ENCODE measurements at regions not wholly inside any gene's neighbourhood (a gene's known extent, or its start where the extent isn't known, plus 50 kb on each side); places are given as distances from the start of the nearest gene placed in this dataset.
"Not testable (repeated sequence)": the region's sequence is repeated elsewhere in the genome, so short reads cannot be mapped to it uniquely, and the experiment has no call there.

GRCh38 chr11:109945626-109946321 lies 147.4 kb upstream of the ZC3H12C start:
- DNase-seq: no peak

DNA sequence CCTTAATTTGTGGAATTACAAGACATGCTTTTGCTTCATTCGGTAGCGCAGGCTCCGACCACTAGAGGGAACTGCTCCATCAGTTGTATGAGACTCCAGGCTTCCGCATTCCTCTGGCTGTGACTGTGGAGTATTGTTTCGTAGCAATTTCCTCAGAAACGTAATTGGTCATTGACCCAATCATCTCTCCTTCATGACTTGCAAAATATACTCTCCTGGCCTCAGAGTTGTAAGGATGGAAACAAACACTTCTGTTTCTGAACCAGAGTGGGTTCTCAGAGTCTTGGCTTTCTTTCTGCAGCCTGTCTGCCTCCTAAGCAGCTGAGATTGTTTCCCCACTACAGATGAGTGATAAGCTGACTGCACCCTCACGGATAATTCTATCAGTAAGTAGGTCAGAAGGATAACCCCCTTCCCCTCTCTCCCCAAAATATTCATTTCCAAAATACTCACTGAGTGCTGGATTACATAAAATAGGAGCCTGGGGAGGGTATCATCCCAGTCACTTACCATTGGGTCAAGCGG lies 146.8 kb upstream of the ZC3H12C start:
- DNase-seq: peak; percentile 30 to 50

DNA sequence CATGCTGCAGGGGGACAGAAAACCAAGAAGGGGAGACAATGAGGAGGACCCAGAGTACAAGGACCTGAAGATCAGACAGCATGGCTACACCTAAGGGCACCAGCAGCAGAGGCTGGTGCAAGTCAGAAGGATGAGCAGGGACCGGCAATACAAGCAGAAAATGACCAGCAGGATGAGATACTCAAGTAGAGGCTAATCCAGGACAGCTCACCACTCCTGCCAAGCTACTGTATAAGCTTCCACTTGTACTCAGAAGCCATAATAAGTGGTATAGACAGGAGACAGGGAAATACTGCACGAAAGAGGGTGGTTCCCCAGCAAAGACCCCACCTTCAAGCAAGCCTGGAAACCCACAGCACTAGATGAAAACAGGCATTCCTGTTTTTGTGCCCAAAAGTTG lies 138.7 kb upstream of the ZC3H12C start:
- DNase-seq: no peak

GRCh38 chr11:109956124-109956793 lies 136.9 kb upstream of the ZC3H12C start:
- no peak for DNase-seq

GRCh38 chr11:109957000-109957399 lies 136.2 kb upstream of the ZC3H12C start:
- no peak for DNase-seq

GRCh38 chr11:109957601-109958000 lies 135.6 kb upstream of the ZC3H12C start:
- DNase-seq: no peak

- DNase-seq: no peak
These were observed 134.9 kb upstream of the ZC3H12C start for GRCh38 chr11:109958131-109958820.

GRCh38 chr11:109958821-109959166 lies 134.4 kb upstream of the ZC3H12C start:
- no peak for DNase-seq

DNA sequence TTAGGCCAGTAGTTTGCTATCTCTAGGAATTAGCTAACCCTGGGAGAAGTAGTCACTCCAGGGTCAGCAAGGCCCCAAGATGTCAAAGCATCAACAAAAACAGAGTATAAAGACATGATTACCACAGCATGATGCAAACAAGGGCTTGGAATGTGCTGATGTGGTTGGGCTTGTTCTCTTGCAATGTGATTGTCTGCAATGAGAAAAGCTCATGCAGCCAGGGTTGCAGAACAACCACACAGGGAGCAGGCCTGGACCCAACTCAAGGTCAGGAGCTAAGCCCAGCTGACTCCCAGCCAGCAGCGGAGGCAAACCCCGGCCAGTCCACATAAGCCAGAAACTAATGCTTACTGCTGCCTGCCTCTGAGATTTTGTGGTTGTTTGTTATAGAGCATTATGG lies 132.4 kb upstream of the ZC3H12C start:
- DNase-seq: no peak

GRCh38 chr11:109961261-109961660 lies 131.9 kb upstream of the ZC3H12C start:
- DNase-seq: no peak

- DNase-seq: no peak
These were observed 130.1 kb upstream of the ZC3H12C start for GRCh38 chr11:109963101-109963500.

GRCh38 chr11:109964487-109964886 lies 128.7 kb upstream of the ZC3H12C start:
- no peak for DNase-seq

DNA sequence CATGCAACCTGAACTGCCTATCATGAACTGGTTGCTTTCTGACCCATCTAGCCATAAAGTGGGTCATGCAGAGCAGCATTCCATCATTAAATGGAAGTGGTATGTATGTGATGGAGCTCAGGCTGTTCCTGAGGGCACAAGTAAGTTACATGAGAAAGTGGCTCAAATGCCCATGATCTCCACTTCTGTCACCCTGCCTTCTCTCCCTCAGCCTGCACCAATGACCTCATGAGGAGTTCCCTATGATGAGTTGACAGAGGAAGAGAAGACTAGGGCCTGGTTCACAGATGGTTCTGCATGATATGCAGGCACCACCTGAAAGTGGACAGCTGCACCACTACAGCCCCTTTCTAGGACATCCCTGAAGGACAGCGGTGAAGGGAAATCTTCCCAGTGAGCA lies 127.7 kb upstream of the ZC3H12C start:
- DNase-seq: not testable (repeated sequence)

DNA sequence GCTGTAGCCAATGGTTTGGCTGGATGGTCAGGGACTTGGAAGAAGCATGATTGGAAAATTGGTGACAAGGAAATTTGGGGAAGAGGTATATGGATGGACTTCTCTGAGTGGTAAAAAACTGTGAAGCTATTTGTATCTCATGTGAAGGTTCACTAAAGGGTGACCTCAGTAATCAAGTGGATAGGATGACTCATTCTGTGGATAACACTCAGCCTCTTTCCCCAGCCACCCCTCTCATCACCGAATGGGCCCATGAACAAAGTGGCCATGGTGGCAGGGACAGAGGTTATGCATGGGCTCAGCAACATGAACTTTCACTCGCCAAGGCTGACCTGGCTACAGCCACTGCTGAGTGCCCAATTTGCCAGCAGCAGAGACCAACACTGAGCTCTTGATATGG lies 127.3 kb upstream of the ZC3H12C start:
- DNase-seq: not testable (repeated sequence)

DNA sequence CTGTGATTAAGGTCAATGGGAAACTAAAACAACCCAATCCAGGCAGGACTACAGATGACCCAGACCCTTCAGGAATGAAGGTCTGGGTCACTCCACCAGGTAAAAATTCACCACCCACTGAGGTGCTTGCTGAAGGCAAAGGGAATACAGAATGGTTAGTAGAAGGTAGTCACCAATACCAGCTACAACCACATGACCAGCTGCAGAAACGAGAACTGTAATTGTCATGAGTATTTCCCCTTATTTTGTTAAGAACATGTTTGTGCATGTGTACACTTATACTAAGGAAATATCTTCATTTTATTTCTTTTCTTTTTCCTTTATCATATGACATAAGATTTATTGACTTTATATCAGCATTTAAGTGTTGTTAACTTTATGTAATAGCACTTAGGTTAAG lies 126.1 kb upstream of the ZC3H12C start:
- not testable (repeated sequence) for DNase-seq

GRCh38 chr11:109968299-109968698 lies 124.9 kb upstream of the ZC3H12C start:
- no peak for DNase-seq

GRCh38 chr11:109968781-109969180 lies 124.4 kb upstream of the ZC3H12C start:
- DNase-seq: no peak

GRCh38 chr11:109970516-109971183 lies 122.5 kb upstream of the ZC3H12C start:
- no peak for DNase-seq

GRCh38 chr11:109971184-109971523 lies 122.0 kb upstream of the ZC3H12C start:
- peak in 1 of 2 experiments; percentile 37 for DNase-seq

DNA sequence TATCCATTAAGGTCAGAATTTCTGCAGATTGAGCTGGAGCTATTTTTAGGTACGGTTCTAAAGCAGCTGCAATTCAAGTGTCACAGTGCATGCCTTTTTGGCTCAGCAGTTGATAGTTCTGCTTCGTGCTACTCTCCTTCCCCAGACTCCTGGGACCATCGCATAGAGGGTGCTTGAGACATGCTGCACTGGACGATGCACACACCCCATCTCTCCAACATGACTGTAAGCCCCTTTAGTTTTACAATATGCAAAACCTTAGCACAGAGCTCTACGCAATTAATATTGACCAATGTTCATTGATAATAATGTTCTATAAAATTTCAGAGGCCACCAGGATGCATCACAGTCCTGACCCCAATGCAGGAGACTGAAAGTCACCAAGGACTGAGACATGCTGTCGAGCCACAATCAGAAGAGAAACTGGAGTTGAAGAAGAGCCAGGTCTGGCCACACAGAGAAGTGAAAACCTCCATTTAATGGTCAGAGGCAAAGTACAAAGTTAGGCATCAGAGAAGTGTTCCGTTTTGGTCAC lies 120.9 kb upstream of the ZC3H12C start:
- DNase-seq: peak in 1 of 2 experiments; percentile 25

- DNase-seq: no peak
These were observed 120.3 kb upstream of the ZC3H12C start for GRCh38 chr11:109972939-109973338.

- DNase-seq: no peak
These were observed 119.7 kb upstream of the ZC3H12C start for GRCh38 chr11:109973486-109973885.

- no peak for DNase-seq
These were observed 118.7 kb upstream of the ZC3H12C start for GRCh38 chr11:109974523-109974922.
